C4-2B (cell line): ENCODE measurements at regions not wholly inside any gene's neighbourhood (a gene's known extent, or its start where the extent isn't known, plus 50 kb on each side); places are given as distances from the start of the nearest gene placed in this dataset.

Experiments used
- CTCF ChIP-seq: fragments of 450-650 bp; conservative IDR thresholded peaks from 2 replicates; pipeline ENCODE4 v1.5.1; 2017; ENCODE audit warnings: mild to moderate bottlenecking
- ZFX ChIP-seq: fragments of 450-650 bp; IDR thresholded peaks from 2 replicates; pipeline ENCODE4 v1.6.1; 2017

- TF ChIP-seq CTCF (no peak), ZFX (no peak)
Observed at GRCh38 chr6:14231071-14231483, 113.5 kb downstream of the CD83 start.
